SU-DHL-6 (cell line): ENCODE measurements at regions not wholly inside any gene's neighbourhood (a gene's known extent, or its start where the extent isn't known, plus 50 kb on each side); places are given as distances from the start of the nearest gene placed in this dataset.

Experiments
- CTCF ChIP-seq: fragments of 200-600 bp; sonication (generic); IDR thresholded peaks from one replicate; pipeline ENCODE4 v1.5.1; 2017; ENCODE audit warnings: antibody characterized with exemption, mild to moderate bottlenecking, low read length, moderate library complexity; ENCODE audit not compliant: insufficient read depth, poor library complexity, severe bottlenecking
- EZH2phosphoT487 ChIP-seq: fragments of 200-600 bp; sonication (generic), shearing (Covaris generic); conservative IDR thresholded peaks from 2 replicates; pipeline ENCODE4 v1.6.1; 2018; ENCODE audit warnings: mild to moderate bottlenecking, antibody characterized with exemption, low read length, moderate library complexity, mixed read lengths

- TF ChIP-seq CTCF = no peak
- no peak for TF ChIP-seq EZH2phosphoT487
These were observed 205.3 kb downstream of the VRK1 start for GRCh38 chr14:97002454-97002853.
